ENCODE measurements at regions not wholly inside any gene's neighbourhood (a gene's known extent, or its start where the extent isn't known, plus 50 kb on each side); places are given as distances from the start of the nearest gene placed in this dataset.

- DNase-seq, result no peak
- H3K9me3 ChIP-seq (replicated peaks in 1 of 2; ENCODE audit: control insufficient read depth in 1 of 2, insufficient read depth in 1 of 2, low read length in 2 of 2), result peaks cover 6 to 10% of the 10 kb centered on the region in 2 donors
- peaks cover 0 to 14% (median 3%) of the 10 kb centered on the region in 7 donors for H3K9me3 Mint-ChIP-seq
- H3K79me2 ChIP-seq (ENCODE audit: insufficient read depth, low read length), result no peaks in the 10 kb centered on the region
- H3K4me3 ChIP-seq (replicated peaks in 1 of 3; ENCODE audit: low read depth in 2 of 3, low read length in 3 of 3), result no peak overlapping the region
- H3K4me2 ChIP-seq (replicated peaks; ENCODE audit: extremely low read depth, low read length, poor library complexity, severe bottlenecking), result no peak overlapping the region
- intact Hi-C loops (cut with micrococcal nuclease), result no loop called here
- 90% methylated on average over 2 of the region's 3 CpGs for WGBS (ENCODE audit: insufficient coverage)
- H3K27me3 ChIP-seq (ENCODE audit: control insufficient read depth in 2 of 2, insufficient read depth in 2 of 2, low read length in 2 of 2), result no peaks in the 10 kb centered on the region
- H4K20me1 ChIP-seq (ENCODE audit: insufficient read depth, low read length), result no peaks in the 10 kb centered on the region
- H3K4me3 Mint-ChIP-seq, result no peak overlapping the region
- no peaks in the 10 kb centered on the region for H3K4me1 ChIP-seq (ENCODE audit: control insufficient read depth in 1 of 2, insufficient read depth in 2 of 2, low read length in 2 of 2)
- no peak for TF ChIP-seq CTCF (IDR thresholded peaks at IDR 0.05)
- no peaks in the 10 kb centered on the region for H3K27me3 Mint-ChIP-seq (ENCODE audit: low read depth in 3 of 3)
- H3K36me3 Mint-ChIP-seq, result no peaks in the 10 kb centered on the region
- H3K36me3 ChIP-seq (replicated peaks in 1 of 2; ENCODE audit: control insufficient read depth in 1 of 2, insufficient read depth in 2 of 2, low read length in 2 of 2), result no peaks in the 10 kb centered on the region
- H3K27ac ChIP-seq (ENCODE audit: low read depth in 1 of 2, low read length in 2 of 2), result no peak overlapping the region
- no peak overlapping the region for H3K9ac ChIP-seq (ENCODE audit: insufficient read depth, low read length, poor library complexity, severe bottlenecking)
- no peak overlapping the region for H3K27ac Mint-ChIP-seq
- H2AFZ ChIP-seq (ENCODE audit: insufficient read depth, low read depth, low read length, poor library complexity, severe bottlenecking), result no peak overlapping the region
- no peaks in the 10 kb centered on the region for H3K4me1 Mint-ChIP-seq
These were observed 69.1 kb upstream of the CNTN4 start for GRCh38 chr3:2029559-2029958.

GRCh38 chr3:2036076-2036475 lies 62.6 kb upstream of the CNTN4 start:
- Histone ChIP-seq H3K4me1 (ENCODE audit: control insufficient read depth in 1 of 2, insufficient read depth in 2 of 2, low read length in 2 of 2) (no peaks in the 10 kb centered on the region), H4K20me1 (ENCODE audit: insufficient read depth, low read length) (no peaks in the 10 kb centered on the region), H2AFZ (ENCODE audit: insufficient read depth, low read depth, low read length, poor library complexity, severe bottlenecking) (no peak overlapping the region), H3K36me3 (replicated peaks in 1 of 2; ENCODE audit: control insufficient read depth in 1 of 2, insufficient read depth in 2 of 2, low read length in 2 of 2) (no peaks in the 10 kb centered on the region), H3K9ac (ENCODE audit: insufficient read depth, low read length, poor library complexity, severe bottlenecking) (no peak overlapping the region), H3K4me3 (replicated peaks in 1 of 3; ENCODE audit: low read depth in 2 of 3, low read length in 3 of 3) (no peak overlapping the region), H3K4me2 (replicated peaks; ENCODE audit: extremely low read depth, low read length, poor library complexity, severe bottlenecking) (no peak overlapping the region), H3K27ac (ENCODE audit: low read depth in 1 of 2, low read length in 2 of 2) (no peak overlapping the region), H3K79me2 (ENCODE audit: insufficient read depth, low read length) (no peaks in the 10 kb centered on the region), H3K9me3 (replicated peaks in 1 of 2; ENCODE audit: control insufficient read depth in 1 of 2, insufficient read depth in 1 of 2, low read length in 2 of 2) (peaks cover 0 to 3% of the 10 kb centered on the region in 2 donors), H3K27me3 (ENCODE audit: control insufficient read depth in 2 of 2, insufficient read depth in 2 of 2, low read length in 2 of 2) (no peaks in the 10 kb centered on the region)
- H3K4me3 Mint-ChIP-seq, result no peak overlapping the region
- 83% methylated on average over 1 of the region's 4 CpGs for WGBS (ENCODE audit: insufficient coverage)
- no peaks in the 10 kb centered on the region for H3K36me3 Mint-ChIP-seq
- H3K9me3 Mint-ChIP-seq, result peaks cover 2 to 9% (median 4%) of the 10 kb centered on the region in 7 donors
- intact Hi-C loops (cut with micrococcal nuclease), result no loop called here
- DNase-seq, result no peak
- no peaks in the 10 kb centered on the region for H3K4me1 Mint-ChIP-seq
- TF ChIP-seq CTCF (IDR thresholded peaks at IDR 0.05), result no peak
- H3K27ac Mint-ChIP-seq, result no peak overlapping the region
- no peaks in the 10 kb centered on the region for H3K27me3 Mint-ChIP-seq (ENCODE audit: low read depth in 3 of 3)
